NCI-H1694 (cell line): ENCODE measurements at regions not wholly inside any gene's neighbourhood (a gene's known extent, or its start where the extent isn't known, plus 50 kb on each side); places are given as distances from the start of the nearest gene placed in this dataset.

Experiments
- DNase-seq: peaks from one replicate; lab custom pipeline; 2025; lab: John Stamatoyannopoulos, UW

DNA sequence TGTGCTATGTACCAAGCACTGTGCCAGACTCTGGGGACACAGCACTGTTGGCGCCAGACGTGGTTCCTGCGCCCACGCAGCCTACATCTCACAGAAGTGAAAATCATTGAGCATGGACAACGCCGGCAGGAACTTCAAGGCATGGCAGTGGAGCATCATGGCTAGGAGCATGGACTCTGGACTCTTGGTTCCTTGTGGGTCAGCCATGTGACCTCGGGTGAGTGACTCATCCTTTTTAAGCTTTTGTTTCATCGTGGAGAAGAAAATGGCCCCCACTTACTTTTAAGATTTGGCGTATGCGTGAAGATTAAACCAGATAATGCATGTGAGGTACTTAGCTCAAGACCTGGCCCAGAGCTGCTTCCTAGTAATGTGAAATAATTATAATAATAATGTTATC is 988.5 kb downstream of the UQCRFS1 start:
- DNase-seq, result no peak

DNA sequence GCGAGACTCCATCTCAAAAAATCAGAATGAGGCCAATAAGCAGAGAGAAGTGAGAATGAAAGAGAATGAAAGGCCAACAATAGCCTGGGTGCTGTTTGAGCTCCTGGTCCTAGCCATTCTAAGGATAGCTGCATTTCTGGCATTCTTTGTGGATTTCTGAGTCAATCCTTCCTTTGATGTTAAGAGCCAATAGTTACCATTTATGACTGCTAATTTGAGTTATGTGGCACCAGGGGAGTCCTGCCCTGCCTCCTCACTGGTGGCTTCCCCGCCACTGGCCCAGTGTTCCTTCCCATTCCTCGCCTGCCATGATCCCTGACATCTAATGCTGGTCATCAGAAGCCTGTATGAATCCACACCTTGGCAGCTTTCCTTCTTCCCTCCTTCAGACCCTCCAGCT is 991.2 kb downstream of the UQCRFS1 start:
- no peak for DNase-seq

DNA sequence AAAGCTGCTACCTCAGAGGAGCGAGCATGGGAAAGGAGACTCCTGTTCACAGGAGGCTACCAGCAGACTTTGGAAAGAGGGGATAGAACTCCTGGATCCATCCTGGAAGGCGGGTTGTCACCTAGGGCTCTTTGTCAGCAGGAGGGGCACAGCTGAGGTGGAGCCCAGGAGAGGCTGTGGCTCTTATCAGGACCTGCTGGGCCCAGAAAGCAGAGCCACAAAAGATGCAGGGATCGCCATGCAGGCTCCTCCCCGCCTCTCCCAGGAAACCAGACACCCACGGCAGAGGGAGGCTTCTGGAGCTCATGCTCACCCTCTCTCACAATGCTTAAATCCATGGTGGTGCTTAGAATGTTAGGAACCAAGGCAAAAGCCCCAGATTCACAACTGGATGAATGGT is 994.2 kb downstream of the UQCRFS1 start:
- no peak for DNase-seq

DNA sequence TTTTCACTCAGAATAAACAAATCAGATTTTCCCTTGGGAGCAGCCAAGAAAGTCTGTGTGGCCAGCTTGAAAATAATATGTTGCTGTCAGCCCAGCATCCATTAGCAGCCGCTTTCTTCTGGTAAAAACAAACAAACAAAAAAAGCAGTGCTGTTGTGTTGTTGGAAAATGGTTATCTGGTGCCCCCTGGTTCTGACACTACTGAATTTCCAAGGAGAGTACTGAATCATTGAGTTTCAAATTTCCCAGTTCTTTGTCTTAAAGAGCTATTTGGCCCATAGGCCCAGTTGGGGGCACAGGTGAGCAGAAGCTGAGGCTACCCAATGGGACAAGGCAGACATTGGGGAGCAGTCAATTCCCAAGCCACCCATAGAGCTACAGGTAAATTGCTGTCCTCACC is 995.9 kb downstream of the UQCRFS1 start:
- no peak for DNase-seq

DNA sequence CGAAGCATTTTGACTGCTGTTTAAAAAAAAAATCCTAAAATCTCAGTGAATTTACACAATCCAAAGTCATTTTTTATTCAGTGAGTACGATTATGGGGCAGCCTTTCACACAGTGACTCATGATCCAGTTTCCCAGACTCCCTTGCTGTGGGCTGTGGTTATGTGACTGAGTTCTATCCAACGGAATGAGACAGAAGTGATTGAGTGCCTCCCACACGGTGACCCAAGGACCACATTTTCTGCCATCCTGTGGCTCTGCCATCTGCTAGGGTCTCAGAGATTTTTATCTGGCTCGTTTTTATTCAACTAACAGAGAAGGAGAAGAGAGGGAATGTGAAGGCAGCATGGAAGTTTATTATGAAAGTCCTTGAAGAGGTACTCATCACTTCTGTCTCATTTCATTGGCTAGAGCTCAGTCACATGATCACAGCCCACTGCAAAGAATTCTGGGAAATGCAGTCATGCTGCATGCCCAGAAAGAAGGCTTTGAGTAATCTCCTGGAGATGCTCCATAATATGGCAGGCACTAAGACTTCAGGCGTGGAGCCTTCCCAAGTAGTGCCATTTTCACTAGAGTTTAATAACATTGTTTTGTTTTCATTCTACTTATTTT is 999.4 kb downstream of the UQCRFS1 start:
- no peak for DNase-seq

DNA sequence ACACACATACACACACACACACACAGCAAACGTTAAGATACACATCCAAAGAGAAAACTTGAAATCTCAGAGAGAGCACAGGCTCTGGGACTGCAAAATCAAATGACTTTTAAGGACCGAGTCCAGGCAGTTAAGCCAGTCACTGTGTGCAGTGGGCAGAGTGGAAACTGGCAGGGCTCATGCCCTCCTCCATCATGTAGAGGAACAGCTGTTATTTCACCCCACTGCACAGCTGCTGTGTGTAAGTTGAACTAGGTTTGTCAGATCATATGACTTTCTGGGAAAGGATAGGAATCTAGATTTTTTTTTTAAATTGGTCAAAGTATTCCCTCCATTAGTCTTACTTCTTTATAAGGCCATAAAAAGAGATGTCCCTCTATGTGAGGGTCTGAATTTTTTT is 1002.1 kb downstream of the UQCRFS1 start:
- DNase-seq, result no peak

DNA sequence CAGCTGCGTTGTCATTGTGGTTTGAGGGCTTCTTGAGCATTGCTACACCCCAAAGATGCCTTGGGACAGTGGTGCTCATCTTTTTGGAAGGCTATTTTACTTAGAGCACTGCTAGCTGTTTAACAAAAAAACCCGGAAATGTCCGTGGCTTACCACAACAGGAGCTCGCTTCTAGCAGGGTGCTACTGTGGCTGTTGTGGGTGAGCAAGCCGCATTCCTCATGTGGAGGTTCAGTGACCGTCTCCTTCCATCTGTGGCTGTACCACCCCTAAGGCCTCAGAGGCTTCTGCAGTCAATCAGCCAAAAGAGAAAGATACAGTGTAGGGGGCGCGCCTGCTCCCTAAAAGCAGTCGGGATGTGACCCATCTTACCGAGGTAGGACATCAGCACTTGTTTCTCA is 1004.2 kb downstream of the UQCRFS1 start:
- DNase-seq, result no peak

DNA sequence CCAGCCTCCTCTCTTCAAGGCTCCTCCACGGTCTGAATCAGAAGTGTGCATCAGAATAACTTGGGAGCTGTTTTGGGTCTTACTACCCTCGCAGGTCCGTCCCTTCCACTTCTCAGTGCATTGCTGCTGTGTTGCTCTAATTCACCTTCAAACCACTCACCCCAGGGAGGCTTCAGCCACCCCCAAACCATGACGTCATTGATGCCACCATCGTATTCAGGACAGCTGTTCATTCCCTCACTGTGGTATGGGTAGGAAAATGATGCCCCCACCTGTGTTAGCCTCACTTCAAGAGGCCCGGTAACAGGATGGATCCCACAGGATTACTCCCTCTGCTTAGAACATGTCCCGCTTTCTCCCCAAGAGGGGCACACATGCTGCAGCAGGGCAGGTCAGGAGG is 1005.7 kb downstream of the UQCRFS1 start:
- no peak for DNase-seq

DNA sequence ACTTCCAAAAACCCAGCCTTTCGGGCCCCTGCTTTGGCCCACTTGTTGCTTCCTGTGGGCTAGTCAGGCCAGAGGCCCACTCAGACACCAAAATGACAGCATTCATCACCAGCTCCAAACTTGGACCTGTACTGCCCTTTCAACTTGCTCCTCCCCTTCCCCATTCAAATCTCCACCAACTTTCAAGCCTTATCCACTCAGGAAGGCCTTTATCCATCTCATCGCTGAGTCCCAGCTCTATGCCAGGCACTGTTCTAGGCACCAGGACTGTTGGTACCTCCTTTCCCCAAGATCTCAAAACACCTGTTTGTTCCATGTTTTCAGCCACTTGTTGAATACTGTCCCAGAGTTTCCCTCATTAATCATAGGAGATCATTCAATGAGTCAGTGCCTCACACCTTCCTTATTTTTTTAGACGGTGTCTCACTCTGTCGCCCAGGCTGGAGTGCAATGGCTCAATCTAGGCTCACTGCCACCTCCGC is 1011.4 kb downstream of the UQCRFS1 start:
- no peak for DNase-seq

DNA sequence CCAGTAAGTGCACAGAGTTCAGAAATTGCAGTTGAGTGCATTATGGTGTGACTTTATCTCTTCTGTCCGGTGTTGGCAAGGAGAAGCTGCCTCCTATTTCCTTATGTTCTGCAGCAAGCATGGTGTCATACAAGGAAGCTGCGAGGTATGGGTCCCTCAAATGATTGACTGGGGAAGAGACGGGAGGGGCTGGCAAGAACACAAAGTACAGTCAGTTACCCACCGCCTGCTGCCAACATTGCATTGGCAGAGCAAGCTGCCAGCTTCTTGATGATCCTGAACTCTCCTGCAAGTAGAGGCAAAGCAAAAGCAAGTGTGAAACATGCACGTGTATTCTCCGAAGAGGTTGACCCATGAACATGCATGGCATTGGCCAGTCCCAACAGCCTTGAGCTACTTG is 1013.6 kb downstream of the UQCRFS1 start:
- DNase-seq, result no peak

DNA sequence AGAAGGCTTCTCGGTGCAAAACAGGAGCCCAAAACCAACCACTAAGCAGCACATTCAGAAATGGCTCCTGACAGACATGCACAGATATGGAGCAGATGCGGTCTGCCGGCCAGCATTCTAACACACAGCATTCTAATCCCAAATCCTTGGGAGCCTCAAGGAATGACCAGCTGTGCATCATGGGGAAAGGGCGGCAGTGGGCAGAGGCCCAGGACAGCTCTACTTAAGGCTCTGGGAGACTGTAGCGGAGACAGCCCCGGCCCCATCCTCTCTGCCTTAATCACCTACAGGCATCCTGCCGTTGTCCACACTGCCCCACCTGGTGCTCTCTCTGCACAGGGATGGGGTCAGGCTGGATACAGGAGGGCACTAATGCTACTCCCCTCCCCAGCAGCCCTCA is 1016.0 kb downstream of the UQCRFS1 start:
- DNase-seq, result no peak

DNA sequence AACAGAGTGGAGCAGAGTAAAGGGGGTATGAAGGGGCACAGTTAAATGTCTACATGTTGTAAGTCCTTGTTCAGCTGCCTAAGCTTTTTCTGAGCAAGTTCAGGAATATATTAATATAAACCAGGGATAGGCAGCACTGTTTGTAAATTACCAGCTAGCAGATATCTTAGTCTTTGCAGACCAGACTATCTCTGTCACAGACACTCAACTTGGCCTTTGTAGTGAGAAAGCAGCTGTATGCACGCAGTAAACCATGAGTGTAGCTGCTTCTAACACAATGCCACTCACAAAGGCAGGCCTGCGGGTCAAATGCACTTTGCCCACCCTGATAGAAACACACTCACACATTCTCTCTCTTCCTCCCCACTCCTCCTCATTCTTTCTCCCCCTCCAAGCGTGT is 1016.9 kb downstream of the UQCRFS1 start:
- DNase-seq, result no peak

DNA sequence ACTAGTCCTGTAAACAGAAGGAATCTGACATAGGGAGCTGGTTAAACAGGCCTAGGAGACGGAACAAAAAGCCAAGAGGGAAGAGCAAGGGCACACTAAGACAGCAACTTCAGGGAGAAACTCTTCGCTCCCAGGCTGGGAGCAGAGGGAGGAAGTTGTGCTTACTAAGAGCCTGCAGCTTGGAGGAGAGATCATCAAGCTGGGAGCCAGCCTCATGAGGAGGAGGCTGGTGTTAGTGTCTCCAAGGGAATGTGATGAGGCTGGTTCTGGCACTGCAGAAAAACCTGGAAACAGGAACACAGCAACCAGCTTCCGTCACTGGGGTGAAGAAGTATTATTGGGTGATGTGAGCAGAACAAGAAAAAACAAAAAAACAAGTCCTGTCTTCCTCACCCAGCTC is 1027.3 kb downstream of the UQCRFS1 start:
- DNase-seq, result no peak

DNA sequence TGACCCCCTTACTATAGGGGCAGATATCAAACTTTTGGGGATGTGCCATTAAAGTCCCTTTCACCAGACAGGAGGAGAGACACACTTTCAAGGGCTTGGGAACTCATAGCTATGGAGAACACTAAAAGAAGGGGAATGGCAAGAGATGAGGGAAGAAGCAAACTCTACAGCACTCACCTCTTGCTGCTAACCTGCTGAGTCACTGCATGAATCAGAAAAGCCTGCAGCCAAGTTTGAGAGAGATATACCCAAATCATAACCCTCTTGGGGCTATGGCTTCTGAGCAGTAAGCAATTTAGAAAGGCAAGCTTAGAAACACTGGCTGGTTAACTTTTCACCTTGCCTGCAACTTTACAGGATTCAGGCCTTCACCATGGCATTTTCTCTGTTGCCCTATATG is 1028.0 kb downstream of the UQCRFS1 start:
- DNase-seq, result no peak

DNA sequence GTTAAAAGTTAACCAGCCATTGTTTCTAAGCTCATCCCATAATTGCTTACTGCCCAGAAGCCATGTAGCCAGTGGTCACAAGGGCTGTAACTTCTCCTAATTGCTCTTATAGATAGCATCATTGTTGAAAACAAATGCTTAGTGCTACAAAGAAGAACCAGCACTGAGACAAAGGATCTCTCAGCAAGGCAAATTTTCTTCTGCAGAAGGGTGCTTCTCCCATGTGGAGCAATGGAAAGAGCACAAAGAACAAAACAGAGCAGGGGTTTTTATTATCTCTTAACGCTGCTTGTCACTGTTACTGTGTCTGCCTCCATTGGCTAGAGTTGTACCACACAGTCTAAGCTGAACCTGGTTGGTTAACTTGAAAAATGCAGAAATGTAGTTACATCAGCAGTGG is 1036.8 kb downstream of the UQCRFS1 start:
- no peak for DNase-seq

DNA sequence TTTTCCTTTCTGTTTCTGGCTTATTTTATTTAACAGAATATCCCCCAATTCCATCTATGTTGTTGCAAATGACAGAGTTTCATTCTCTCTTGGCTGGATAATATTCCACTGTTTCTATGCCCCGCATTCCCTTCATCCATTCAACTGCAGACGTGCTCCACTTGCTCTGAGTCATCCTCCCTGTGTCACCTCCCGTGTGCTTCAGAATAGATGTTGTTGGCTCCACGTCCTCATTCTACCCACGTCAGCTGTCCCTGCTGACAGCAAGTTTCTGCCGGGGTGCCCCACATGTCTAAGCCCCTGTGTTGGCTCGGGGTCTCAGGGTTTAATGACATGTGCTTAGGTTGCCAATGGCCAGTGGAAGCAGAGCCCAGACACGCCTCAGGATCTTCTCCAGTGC is 1041.0 kb downstream of the UQCRFS1 start:
- no peak for DNase-seq

DNA sequence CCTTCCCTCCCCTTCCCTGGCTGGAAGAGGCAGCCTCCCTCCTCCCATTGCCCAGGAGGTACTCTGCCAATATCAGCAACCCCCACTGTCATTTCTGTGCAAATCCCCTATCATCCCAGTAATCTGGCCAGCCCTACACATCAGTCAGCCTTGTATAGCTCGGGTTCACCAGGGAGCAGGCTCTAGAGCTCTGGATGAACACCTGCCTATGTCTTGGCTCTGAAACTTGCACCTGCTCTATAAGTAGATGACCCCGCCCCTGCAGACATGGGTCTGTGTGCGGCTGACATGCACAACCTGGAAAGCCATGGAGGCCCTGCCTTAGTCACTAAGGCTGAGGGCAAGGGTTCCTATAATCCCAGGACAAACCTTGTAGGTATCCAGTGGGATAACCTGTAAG is 1042.9 kb downstream of the UQCRFS1 start:
- no peak for DNase-seq

DNA sequence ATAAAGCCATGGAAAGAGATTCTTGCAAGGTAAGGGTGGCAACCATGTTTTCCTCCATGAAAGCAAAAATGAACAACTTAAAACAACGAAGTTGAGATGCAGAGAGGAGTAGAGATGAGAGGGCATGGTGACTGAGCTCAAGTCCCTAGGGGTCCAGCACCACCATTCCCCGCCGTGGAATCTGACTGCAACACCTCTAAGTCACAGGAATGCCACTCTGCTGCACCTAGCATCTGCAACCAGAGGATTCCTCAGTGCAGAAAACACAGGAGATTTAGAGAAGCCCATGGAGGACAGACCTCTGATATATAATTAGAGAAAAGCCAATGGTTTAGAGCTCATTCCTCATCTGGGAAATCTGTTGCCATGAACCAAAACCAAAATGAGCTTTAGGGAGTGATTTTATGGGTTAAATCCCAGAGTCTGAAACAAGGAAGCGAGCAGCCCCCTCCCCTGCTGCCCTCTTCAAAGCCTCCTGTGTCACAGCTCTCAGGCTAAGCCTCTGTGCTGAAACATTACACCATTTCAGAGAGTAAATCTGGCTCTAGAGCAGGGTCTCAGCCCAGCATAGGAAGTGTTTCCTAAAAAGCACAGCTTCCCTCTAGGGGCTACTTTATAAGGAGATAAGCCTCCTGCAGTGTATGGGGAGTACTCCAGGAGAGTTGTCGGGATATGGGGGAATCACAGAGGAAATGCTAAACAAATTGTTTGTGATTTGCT is 1043.6 kb downstream of the UQCRFS1 start:
- DNase-seq, result no peak

DNA sequence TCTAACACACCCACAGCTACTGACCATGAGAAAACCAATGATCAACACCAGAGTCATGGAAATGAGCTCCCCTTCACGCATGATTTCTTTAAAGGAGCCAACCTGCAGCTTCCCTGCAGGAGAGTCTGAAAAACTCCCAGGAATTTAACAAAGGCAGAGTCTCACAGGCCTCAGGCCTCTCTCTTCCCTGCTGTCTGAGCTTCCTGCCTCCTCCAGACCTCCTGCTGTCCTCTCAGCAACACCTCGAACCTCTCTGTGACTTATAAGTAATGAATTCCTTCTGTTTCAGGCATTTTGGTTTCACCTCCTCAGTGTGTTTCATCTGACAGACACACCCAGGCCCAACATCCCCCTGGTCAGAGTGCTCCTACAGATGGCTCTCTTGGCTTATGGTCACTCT is 1044.4 kb downstream of the UQCRFS1 start:
- no peak for DNase-seq

DNA sequence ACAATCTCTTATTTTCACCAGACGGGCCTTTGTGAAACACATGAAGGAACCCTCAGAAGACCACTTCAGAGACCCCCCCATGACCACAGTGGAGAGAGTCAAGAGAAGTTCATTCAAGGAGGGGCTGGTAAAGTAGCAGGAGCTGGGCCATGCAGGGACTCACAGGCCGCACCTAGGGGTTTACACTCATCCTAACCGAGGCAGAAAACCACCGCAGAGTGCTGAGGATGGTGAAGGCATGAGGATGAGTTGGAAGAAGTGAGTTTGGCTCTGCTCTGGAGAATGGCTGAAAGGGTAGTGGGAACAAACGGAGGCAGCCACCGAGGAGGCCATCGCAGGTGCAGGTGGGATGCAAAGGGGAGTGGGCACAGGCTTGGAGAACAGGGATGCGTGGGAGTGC is 1046.9 kb downstream of the UQCRFS1 start:
- DNase-seq, result no peak

DNA sequence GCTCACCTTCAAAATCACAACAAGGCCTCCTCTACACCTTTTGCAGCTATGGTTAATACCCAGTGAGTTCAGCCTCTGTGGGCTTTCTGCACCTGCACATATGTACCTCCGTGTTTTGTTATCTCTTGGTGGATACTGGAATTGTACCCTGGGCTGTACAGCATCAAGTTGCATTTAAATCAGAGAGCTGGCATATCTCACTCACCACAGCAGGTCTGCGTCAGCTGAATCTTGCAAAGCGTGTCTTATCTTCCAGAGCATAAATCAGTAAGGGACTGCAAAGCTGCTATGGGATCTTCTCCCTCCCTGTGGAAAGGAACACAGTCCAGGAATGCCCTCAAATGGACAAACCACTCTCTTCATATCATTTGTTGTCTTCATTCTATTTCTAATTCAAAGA is 1048.7 kb downstream of the UQCRFS1 start:
- DNase-seq, result no peak

DNA sequence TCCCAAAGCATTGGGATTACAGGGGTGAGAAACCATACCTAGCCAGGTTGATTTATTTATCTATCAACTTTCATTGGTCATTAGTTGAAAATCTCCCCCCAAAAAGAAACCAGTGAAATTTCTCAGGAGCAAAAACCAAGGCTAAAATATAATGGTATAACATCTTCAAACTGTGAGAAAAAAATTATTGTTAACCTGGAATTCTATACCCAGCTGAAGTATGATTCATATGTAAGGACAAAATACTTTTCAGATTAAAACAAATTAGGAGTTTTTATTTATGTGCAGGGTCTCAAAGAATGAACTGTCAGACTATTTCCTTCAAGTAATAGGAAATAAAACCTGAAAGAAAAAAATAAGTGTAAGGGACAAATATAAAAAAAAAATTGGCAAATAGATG is 1053.9 kb downstream of the UQCRFS1 start:
- no peak for DNase-seq

DNA sequence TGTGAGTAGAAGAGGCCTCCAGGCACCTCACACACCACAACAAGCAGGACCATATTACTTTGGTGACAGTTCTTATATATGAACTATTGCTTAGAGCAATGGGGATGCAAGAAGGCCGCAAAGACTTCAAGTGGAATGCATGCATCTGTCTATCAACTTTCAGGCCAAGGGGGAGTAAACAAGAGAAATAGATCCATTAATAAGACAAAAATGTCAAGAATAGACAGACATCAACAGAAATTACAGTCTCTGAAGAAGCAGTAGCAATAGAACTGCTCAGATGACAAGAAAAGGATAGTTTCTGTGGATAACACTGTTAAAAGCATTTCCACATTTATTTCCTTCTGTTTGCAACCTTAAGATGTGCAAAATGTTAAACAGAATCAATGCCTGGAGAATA is 1057.7 kb downstream of the UQCRFS1 start:
- no peak for DNase-seq

DNA sequence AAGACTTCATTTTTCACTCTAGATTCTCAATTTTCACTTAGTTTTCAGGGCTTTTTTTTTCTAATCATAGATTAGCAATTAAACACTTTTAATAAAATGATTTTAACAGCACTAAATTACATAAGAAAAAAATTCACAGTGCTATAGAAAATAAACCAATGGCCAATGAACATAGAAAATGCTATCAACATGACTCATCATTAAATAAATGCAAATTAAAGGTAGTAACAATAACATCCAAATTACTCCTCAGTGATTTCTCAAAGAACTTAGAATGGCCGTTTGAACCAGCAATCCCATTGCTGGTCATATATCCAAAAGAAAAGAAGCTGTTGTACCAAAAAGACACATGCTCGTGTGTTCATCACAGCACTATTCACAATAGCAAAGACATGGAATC is 1058.9 kb downstream of the UQCRFS1 start:
- no peak for DNase-seq
